NCI-H146 (cell line): ENCODE measurements at regions not wholly inside any gene's neighbourhood (a gene's known extent, or its start where the extent isn't known, plus 50 kb on each side); places are given as distances from the start of the nearest gene placed in this dataset.
A peak's percentile ranks its signal among the peaks of the same experiment; 100 is the strongest.

Experiments used
- DNase-seq: peaks from one replicate; lab custom pipeline; 2025; lab: John Stamatoyannopoulos, UW

- DNase-seq = peak; percentile 33
Observed at GRCh38 chr12:58139894-58140293, 198.5 kb downstream of the ATP23 start.

GRCh38 chr12:58140395-58140794 lies 199.0 kb downstream of the ATP23 start:
- no peak for DNase-seq

GRCh38 chr12:58142991-58143390 lies 201.6 kb downstream of the ATP23 start:
- DNase-seq = no peak

GRCh38 chr12:58143498-58143995 lies 202.2 kb downstream of the ATP23 start:
- DNase-seq = no peak

GRCh38 chr12:58148405-58148804 lies 207.0 kb downstream of the ATP23 start:
- no peak for DNase-seq

- DNase-seq = no peak
Observed at GRCh38 chr12:58148976-58149375, 207.6 kb downstream of the ATP23 start.

- DNase-seq = no peak
Observed at GRCh38 chr12:58154359-58154758, 213.0 kb downstream of the ATP23 start.

GRCh38 chr12:58156697-58157096 lies 215.3 kb downstream of the ATP23 start:
- no peak for DNase-seq

- DNase-seq = no peak
Observed at GRCh38 chr12:58159941-58160340, 218.6 kb downstream of the ATP23 start.

GRCh38 chr12:58161773-58162172 lies 220.4 kb downstream of the ATP23 start:
- DNase-seq = no peak

GRCh38 chr12:58163021-58163420 lies 221.7 kb downstream of the ATP23 start:
- no peak for DNase-seq

- DNase-seq = no peak
Observed at GRCh38 chr12:58166643-58167042, 225.3 kb downstream of the ATP23 start.

GRCh38 chr12:58167622-58168021 lies 226.3 kb downstream of the ATP23 start:
- DNase-seq = no peak

- no peak for DNase-seq
Observed at GRCh38 chr12:58169826-58170225, 228.5 kb downstream of the ATP23 start.

- DNase-seq = no peak
Observed at GRCh38 chr12:58171914-58172313, 230.5 kb downstream of the ATP23 start.

- DNase-seq = no peak
Observed at GRCh38 chr12:58172433-58173073, 231.2 kb downstream of the ATP23 start.

- DNase-seq = no peak
Observed at GRCh38 chr12:58174316-58174715, 232.9 kb downstream of the ATP23 start.

GRCh38 chr12:58176296-58176869 lies 235.0 kb downstream of the ATP23 start:
- peak; percentile 31 for DNase-seq

GRCh38 chr12:58177366-58177765 lies 236.0 kb downstream of the ATP23 start:
- DNase-seq = no peak

- DNase-seq = no peak
Observed at GRCh38 chr12:58184212-58184611, 242.8 kb downstream of the ATP23 start.

- DNase-seq = no peak
Observed at GRCh38 chr12:58186401-58186800, 245.0 kb downstream of the ATP23 start.

- DNase-seq = no peak
Observed at GRCh38 chr12:58186914-58187313, 245.5 kb downstream of the ATP23 start.

- DNase-seq = no peak
Observed at GRCh38 chr12:58189030-58189429, 247.7 kb downstream of the ATP23 start.

- DNase-seq = peak; percentile 19
Observed at GRCh38 chr12:58189893-58190292, 248.5 kb downstream of the ATP23 start.
